ENCODE measurements at regions not wholly inside any gene's neighbourhood (a gene's known extent, or its start where the extent isn't known, plus 50 kb on each side); places are given as distances from the start of the nearest gene placed in this dataset.
"Not testable (repeated sequence)": the region's sequence is repeated elsewhere in the genome, so short reads cannot be mapped to it uniquely, and the experiment has no call there.

GRCh38 chr4:27986476-27986875 lies 1125.8 kb downstream of the STIM2 start:
- peak in 1 of 2 experiments; percentile 26 for DNase-seq

- DNase-seq, result no peak
Measured at GRCh38 chr4:28001698-28002097, 1141.1 kb downstream of the STIM2 start.

- no peak for DNase-seq
Measured at GRCh38 chr4:28004520-28004919, 1143.9 kb downstream of the STIM2 start.

- DNase-seq, result no peak
Measured at GRCh38 chr4:28006021-28006420, 1145.4 kb downstream of the STIM2 start.

- DNase-seq, result no peak
Measured at GRCh38 chr4:28007693-28008092, 1147.1 kb downstream of the STIM2 start.

- no peak for DNase-seq
Measured at GRCh38 chr4:28009541-28009940, 1148.9 kb downstream of the STIM2 start.

- DNase-seq, result no peak
Measured at GRCh38 chr4:28010577-28011240, 1150.1 kb downstream of the STIM2 start.

GRCh38 chr4:28014469-28014868 lies 1153.8 kb downstream of the STIM2 start:
- no peak for DNase-seq

GRCh38 chr4:28015996-28016395 lies 1155.4 kb downstream of the STIM2 start:
- no peak for DNase-seq

GRCh38 chr4:28038253-28038652 lies 1177.6 kb downstream of the STIM2 start:
- not testable (repeated sequence) for DNase-seq

GRCh38 chr4:28062562-28062961 lies 1201.9 kb downstream of the STIM2 start:
- DNase-seq, result peak in 1 of 2 experiments; percentile 38

GRCh38 chr4:28073860-28074555 lies 1213.4 kb downstream of the STIM2 start:
- no peak for DNase-seq

GRCh38 chr4:28075401-28075956 lies 1214.8 kb downstream of the STIM2 start:
- DNase-seq, result no peak

- DNase-seq, result not testable (repeated sequence)
Measured at GRCh38 chr4:28077203-28077602, 1216.6 kb downstream of the STIM2 start.

GRCh38 chr4:28082686-28083390 lies 1222.2 kb downstream of the STIM2 start:
- DNase-seq, result no peak

- no peak for DNase-seq
Measured at GRCh38 chr4:28092610-28093009, 1232.0 kb downstream of the STIM2 start.

- no peak for DNase-seq
Measured at GRCh38 chr4:28093071-28093470, 1232.4 kb downstream of the STIM2 start.

- no peak for DNase-seq
Measured at GRCh38 chr4:28101583-28101982, 1240.9 kb downstream of the STIM2 start.

- DNase-seq, result no peak
Measured at GRCh38 chr4:28105271-28105859, 1244.7 kb downstream of the STIM2 start.

GRCh38 chr4:28106155-28106554 lies 1245.5 kb downstream of the STIM2 start:
- no peak for DNase-seq

- no peak for DNase-seq
Measured at GRCh38 chr4:28109801-28110200, 1249.2 kb downstream of the STIM2 start.

GRCh38 chr4:28112691-28113335 lies 1252.2 kb downstream of the STIM2 start:
- DNase-seq, result not testable (repeated sequence)

GRCh38 chr4:28113586-28113985 lies 1252.9 kb downstream of the STIM2 start:
- not testable (repeated sequence) for DNase-seq

Data from NCI-H524 (cell line).